ENCODE measurements at regions not wholly inside any gene's neighbourhood (a gene's known extent, or its start where the extent isn't known, plus 50 kb on each side); places are given as distances from the start of the nearest gene placed in this dataset.
"Not testable (repeated sequence)": the region's sequence is repeated elsewhere in the genome, so short reads cannot be mapped to it uniquely, and the experiment has no call there.

DNA sequence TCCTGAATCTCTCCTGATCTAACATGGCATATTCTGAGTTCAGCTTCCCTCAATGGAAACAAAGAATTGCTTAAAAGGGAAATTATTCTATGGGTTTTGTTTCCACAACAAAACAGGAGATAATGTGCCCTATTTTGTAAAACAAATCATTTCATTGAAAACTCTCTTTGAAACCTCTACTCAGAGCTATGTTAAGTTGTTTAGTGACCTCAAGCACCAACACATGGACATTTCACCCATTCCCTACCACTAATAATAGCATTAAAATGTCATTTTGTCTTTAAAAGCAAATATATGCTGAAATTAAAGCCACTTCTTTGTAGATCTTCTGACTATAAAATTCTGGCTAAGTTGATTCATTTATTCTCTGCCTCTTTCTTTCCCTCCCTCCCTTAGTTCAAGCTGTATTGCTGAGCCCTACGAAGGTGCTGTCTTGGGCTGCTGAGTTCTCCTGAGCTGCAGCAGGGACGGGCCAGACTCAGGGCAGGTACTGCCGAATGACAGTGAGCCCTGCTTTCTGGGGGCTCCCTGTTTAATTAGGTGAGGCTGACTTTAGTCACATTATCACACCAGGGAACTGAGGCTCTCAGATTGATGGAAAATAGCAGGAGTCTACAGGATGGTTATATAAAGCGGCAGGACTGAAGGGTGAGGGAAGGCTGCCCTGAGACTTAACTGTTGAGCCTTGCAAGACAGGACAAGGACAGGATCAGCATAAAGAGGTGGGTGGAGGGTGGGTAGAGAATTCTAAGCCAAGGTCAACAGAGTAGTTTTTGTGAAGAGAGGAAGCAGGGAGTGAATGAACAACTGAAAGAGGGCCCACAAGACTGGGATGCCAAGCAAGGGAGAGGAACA, 1685.1 kb downstream of the SPATA31A7 start:
- TF ChIP-seq, protein P1, sequence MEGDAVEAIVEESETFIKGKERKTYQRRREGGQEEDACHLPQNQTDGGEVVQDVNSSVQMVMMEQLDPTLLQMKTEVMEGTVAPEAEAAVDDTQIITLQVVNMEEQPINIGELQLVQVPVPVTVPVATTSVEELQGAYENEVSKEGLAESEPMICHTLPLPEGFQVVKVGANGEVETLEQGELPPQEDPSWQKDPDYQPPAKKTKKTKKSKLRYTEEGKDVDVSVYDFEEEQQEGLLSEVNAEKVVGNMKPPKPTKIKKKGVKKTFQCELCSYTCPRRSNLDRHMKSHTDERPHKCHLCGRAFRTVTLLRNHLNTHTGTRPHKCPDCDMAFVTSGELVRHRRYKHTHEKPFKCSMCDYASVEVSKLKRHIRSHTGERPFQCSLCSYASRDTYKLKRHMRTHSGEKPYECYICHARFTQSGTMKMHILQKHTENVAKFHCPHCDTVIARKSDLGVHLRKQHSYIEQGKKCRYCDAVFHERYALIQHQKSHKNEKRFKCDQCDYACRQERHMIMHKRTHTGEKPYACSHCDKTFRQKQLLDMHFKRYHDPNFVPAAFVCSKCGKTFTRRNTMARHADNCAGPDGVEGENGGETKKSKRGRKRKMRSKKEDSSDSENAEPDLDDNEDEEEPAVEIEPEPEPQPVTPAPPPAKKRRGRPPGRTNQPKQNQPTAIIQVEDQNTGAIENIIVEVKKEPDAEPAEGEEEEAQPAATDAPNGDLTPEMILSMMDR (IDR thresholded peaks at IDR 0.05; ENCODE audit: insufficient read depth, low read length, poor library complexity, severe bottlenecking), result not testable (repeated sequence)
- not testable (repeated sequence) for TF ChIP-seq EZH2phosphoT487 (conservative IDR thresholded peaks at IDR 0.05; ENCODE audit: low read length)

Data from SU-DHL-6 (cell line).